SHP77 treated with DMSO at 0.1 percent for 48 hours (cell line): ENCODE measurements at regions not wholly inside any gene's neighbourhood (a gene's known extent, or its start where the extent isn't known, plus 50 kb on each side); places are given as distances from the start of the nearest gene placed in this dataset.
"Not testable (repeated sequence)": the region's sequence is repeated elsewhere in the genome, so short reads cannot be mapped to it uniquely, and the experiment has no call there.

Experiments
- DNase-seq: peaks from one replicate; lab custom pipeline; 2025; lab: John Stamatoyannopoulos, UW

DNA sequence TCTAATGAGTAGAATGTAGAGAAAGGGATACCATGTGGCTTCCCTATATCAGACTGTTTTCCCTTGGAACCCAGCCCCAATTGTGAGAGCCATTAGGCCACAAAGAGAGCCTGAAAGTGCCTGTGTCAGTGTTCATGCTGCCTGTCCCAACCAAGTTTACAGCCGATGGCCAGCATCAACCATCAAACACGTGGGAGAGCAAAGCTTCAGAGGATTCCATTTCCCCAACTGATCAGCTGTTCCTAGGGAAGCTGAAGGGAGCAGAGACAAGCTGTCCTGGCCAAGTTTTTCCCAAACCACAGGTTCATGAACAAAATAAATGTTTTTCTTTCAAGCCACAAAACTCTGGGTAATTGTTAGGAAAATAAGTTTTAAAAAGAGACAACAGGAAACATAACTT is 589.0 kb upstream of the DEFB115 start:
- not testable (repeated sequence) for DNase-seq

- not testable (repeated sequence) for DNase-seq
Measured at GRCh38 chr20:30669330-30670029, 588.0 kb upstream of the DEFB115 start.

- not testable (repeated sequence) for DNase-seq
Measured at GRCh38 chr20:30671120-30671519, 586.3 kb upstream of the DEFB115 start.

DNA sequence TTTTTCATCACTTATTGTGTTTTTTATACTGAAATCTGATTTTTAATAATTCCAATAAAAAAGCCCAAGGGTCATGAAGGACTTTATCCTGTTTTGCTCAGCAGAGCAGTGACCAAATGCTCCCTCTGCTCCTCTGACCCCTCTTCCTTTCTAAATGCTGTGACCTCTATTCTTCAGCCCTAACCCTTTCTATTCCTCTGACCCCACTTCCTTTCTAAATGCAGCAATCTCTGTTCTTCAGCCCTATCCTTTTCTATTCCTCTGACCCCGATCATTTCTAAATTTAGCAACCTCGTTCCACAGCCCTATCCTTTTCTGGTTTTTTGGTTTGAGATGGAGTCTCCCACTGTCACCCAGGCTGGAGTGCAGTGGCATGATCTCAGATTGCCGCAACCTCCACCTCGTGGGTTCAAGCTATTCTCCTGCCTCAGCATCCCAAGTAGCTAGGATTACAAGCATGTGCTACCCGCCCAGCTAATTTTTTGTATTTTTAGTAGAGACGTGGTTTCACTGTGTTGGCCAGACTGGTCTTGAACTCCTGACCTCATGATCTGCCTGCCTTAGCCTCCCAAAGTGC is 581.4 kb upstream of the DEFB115 start:
- not testable (repeated sequence) for DNase-seq

DNA sequence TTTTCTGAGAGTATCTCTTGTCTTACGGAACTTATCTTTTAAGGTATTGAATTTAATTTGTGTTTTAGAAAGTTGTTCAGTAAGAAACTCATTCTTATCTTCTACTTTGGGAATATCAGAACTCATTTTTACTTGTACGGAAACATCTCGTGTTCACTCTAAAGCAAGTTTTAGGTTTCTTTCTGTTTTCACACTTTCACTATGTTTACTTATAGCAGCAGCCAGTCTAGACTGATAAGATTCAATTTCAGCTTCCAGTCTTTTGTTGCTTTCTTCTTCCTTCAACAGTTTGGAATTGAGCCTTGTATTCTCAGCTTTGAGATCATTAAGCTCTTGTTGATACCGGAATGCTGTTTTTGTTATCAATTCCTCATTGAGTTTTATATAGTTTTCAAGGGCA is 575.2 kb upstream of the DEFB115 start:
- DNase-seq, result not testable (repeated sequence)

- DNase-seq, result not testable (repeated sequence)
Measured at GRCh38 chr20:30712861-30713260, 544.6 kb upstream of the DEFB115 start.

GRCh38 chr20:30719415-30720199 is 537.9 kb upstream of the DEFB115 start:
- not testable (repeated sequence) for DNase-seq

- DNase-seq, result not testable (repeated sequence)
Measured at GRCh38 chr20:30723511-30723910, 534.0 kb upstream of the DEFB115 start.

- not testable (repeated sequence) for DNase-seq
Measured at GRCh38 chr20:30723934-30724687, 533.4 kb upstream of the DEFB115 start.

DNA sequence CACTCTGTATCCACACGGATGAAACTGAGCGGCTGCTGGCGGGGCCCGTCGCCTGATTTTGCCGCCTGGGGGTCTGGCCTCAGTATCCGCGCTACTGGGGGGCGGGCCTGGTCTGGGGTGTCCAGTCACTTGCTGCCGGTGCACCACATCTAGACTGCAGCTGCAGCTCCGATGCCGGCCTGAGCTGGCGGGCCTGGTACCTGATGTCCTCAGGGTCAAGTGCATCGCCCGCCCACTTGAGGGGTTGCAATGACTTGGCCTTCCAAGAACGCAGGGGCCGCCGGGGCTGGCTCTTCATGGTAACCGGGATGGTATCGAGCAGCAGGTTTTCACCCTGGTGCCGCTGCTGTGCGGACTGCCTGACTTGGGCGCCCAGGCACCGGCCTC is 532.8 kb upstream of the DEFB115 start:
- not testable (repeated sequence) for DNase-seq

DNA sequence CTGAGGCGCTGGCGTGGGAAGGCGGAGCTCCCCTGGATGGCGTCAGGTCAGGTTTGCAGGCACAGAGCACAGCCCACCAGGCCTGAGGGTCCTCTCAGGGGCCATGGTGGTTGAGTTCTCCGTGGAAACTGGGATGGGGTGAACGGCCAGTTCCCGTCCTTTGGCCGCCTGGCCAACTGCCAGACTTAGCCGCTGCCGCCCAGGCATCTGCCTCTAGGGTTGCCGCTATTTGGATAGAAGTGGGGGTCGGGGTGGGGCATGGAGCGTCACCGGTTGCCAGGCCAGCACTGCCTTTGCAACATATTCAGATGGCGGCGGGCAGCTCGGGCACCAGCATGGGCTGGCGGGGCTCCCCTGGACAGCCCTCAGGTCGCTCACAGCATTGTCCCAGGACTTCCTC is 532.3 kb upstream of the DEFB115 start:
- DNase-seq, result not testable (repeated sequence)

DNA sequence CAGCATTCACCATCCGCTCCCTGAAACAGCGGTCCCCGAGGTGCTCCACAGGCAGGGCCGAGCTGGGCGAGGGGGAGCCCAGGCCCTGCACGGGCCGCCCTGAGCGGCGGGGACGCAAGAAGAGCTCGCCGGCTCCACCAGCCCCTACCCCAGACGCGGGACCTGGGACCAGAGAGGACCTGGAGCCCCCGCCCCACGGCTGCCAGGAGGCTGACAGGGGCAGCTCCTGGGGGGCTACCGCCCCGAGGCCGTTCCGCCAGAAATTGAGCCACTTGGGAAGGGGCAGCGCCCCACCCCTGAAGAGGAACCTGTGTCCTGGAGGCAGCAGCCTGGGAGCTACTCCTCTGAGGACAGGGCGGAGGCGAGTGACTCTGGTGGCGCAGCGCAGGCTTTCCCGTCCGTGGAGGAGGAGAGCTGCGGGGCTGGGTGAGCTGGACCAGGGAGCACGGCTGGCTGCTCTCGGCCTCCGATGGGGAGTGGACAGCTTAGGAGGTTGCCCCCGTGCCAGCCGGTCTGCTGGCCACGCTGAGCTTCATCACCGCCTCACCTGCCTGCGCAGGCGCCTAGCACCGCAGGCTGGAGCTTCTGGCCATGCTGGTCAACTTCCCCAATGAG is 529.1 kb upstream of the DEFB115 start:
- DNase-seq, result not testable (repeated sequence)
